ENCODE measurements at regions not wholly inside any gene's neighbourhood (a gene's known extent, or its start where the extent isn't known, plus 50 kb on each side); places are given as distances from the start of the nearest gene placed in this dataset.

GRCh38 chr6:12426121-12426520 is 136.0 kb downstream of the EDN1 start:
- no peaks in the 10 kb centered on the region for H3K9me3 ChIP-seq (ENCODE audit: insufficient read depth, low read length)

GRCh38 chr6:12431023-12431422 is 140.9 kb downstream of the EDN1 start:
- no peak overlapping the region for H3K9ac ChIP-seq (ENCODE audit: low read length)
- TF ChIP-seq CTCF (IDR thresholded peaks at IDR 0.05; ENCODE audit: insufficient read depth, low read length, poor library complexity, severe bottlenecking) (no peak), EZH2phosphoT487 (conservative IDR thresholded peaks at IDR 0.05; ENCODE audit: low read length) (no peak)
- no peaks in the 10 kb centered on the region for H4K20me1 ChIP-seq (ENCODE audit: low read depth, low read length)
- H3K4me3 ChIP-seq (ENCODE audit: insufficient read depth, low read length, poor library complexity, severe bottlenecking): no peak overlapping the region
- H3K79me2 ChIP-seq (ENCODE audit: insufficient read depth, low read length): no peaks in the 10 kb centered on the region
- no peak overlapping the region for H3K4me2 ChIP-seq (ENCODE audit: low read depth, low read length, poor library complexity, severe bottlenecking)
- no peaks in the 10 kb centered on the region for H3K9me3 ChIP-seq (ENCODE audit: insufficient read depth, low read length)
- H3K27me3 ChIP-seq (ENCODE audit: low read length): no peaks in the 10 kb centered on the region
- H3K9me2 ChIP-seq (replicated peaks; ENCODE audit: insufficient read depth, low read length): no peaks in the 10 kb centered on the region
- no peak overlapping the region for H2AFZ ChIP-seq (ENCODE audit: low read depth, low read length, severe bottlenecking)
- no peaks in the 10 kb centered on the region for H3K36me3 ChIP-seq (ENCODE audit: low read length)
- H3K27ac ChIP-seq (ENCODE audit: low read depth, low read length): no peak overlapping the region
- no peaks in the 10 kb centered on the region for H3F3A ChIP-seq (ENCODE audit: insufficient read depth)

More at GRCh38 chr6:12426121-12426520, 136.0 kb downstream of the EDN1 start:
- Histone ChIP-seq H3K4me3 (ENCODE audit: insufficient read depth, low read length, poor library complexity, severe bottlenecking) (no peak overlapping the region), H4K20me1 (ENCODE audit: low read depth, low read length) (no peaks in the 10 kb centered on the region), H3F3A (ENCODE audit: insufficient read depth) (no peaks in the 10 kb centered on the region), H2AFZ (ENCODE audit: low read depth, low read length, severe bottlenecking) (no peak overlapping the region), H3K9me2 (replicated peaks; ENCODE audit: insufficient read depth, low read length) (no peaks in the 10 kb centered on the region), H3K36me3 (ENCODE audit: low read length) (no peaks in the 10 kb centered on the region), H3K79me2 (ENCODE audit: insufficient read depth, low read length) (no peaks in the 10 kb centered on the region), H3K9ac (ENCODE audit: low read length) (no peak overlapping the region), H3K27me3 (ENCODE audit: low read length) (no peaks in the 10 kb centered on the region), H3K4me2 (ENCODE audit: low read depth, low read length, poor library complexity, severe bottlenecking) (no peak overlapping the region), H3K27ac (ENCODE audit: low read depth, low read length) (no peak overlapping the region)
- TF ChIP-seq CTCF (IDR thresholded peaks at IDR 0.05; ENCODE audit: insufficient read depth, low read length, poor library complexity, severe bottlenecking) (no peak), EZH2phosphoT487 (conservative IDR thresholded peaks at IDR 0.05; ENCODE audit: low read length) (no peak)

- Histone ChIP-seq H3K9me3 (ENCODE audit: insufficient read depth, low read length) (no peaks in the 10 kb centered on the region), H3K27ac (ENCODE audit: low read depth, low read length) (no peak overlapping the region), H3F3A (ENCODE audit: insufficient read depth) (no peaks in the 10 kb centered on the region), H3K4me2 (ENCODE audit: low read depth, low read length, poor library complexity, severe bottlenecking) (no peak overlapping the region), H3K9me2 (replicated peaks; ENCODE audit: insufficient read depth, low read length) (no peaks in the 10 kb centered on the region), H3K79me2 (ENCODE audit: insufficient read depth, low read length) (no peaks in the 10 kb centered on the region), H3K27me3 (ENCODE audit: low read length) (no peaks in the 10 kb centered on the region), H4K20me1 (ENCODE audit: low read depth, low read length) (no peaks in the 10 kb centered on the region), H3K4me3 (ENCODE audit: insufficient read depth, low read length, poor library complexity, severe bottlenecking) (no peak overlapping the region), H3K36me3 (ENCODE audit: low read length) (no peaks in the 10 kb centered on the region), H2AFZ (ENCODE audit: low read depth, low read length, severe bottlenecking) (no peak overlapping the region), H3K9ac (ENCODE audit: low read length) (no peak overlapping the region)
- TF ChIP-seq EZH2phosphoT487 (conservative IDR thresholded peaks at IDR 0.05; ENCODE audit: low read length) (no peak), CTCF (IDR thresholded peaks at IDR 0.05; ENCODE audit: insufficient read depth, low read length, poor library complexity, severe bottlenecking) (no peak)
Measured at GRCh38 chr6:12436224-12436623, 146.1 kb downstream of the EDN1 start.
